Neural progenitor cell (in vitro differentiated cells): ENCODE measurements at regions not wholly inside any gene's neighbourhood (a gene's known extent, or its start where the extent isn't known, plus 50 kb on each side); places are given as distances from the start of the nearest gene placed in this dataset.
A peak's percentile ranks its signal among the peaks of the same experiment; 100 is the strongest.

Experiments used
- DNase-seq: peaks from one replicate; pipeline ENCODE4 v3.0.0-alpha.2; 2016; ENCODE audit warnings: low spot score
- H2AFZ ChIP-seq: fragments of 200-600 bp; sonication (generic); replicated peaks from 2 replicates; pipeline ENCODE4 v1.6.1; 2016; ENCODE audit warnings: antibody characterized with exemption
- H3F3A ChIP-seq: fragments of 200-600 bp; sonication (generic); 2 replicates; pipeline ENCODE4 v1.6.1; 2016; ENCODE audit warnings: antibody characterized with exemption, low read depth
- H3K27ac ChIP-seq: fragments of 200-600 bp; sonication (generic); 2 replicates; pipeline ENCODE4 v1.5.1; 2016; ENCODE audit warnings: mild to moderate bottlenecking
- H3K27me3 ChIP-seq: fragments of 200-600 bp; sonication (generic); 2 replicates; pipeline ENCODE4 v1.6.1; 2016; ENCODE audit warnings: mild to moderate bottlenecking, moderate library complexity
- H3K36me3 ChIP-seq: fragments of 200-600 bp; sonication (generic); 2 replicates; pipeline ENCODE4 v1.5.1; 2016
- H3K4me1 ChIP-seq: fragments of 200-600 bp; sonication (generic); 2 replicates; pipeline ENCODE4 v1.6.1; 2016; ENCODE audit warnings: mixed run types
- H3K4me2 ChIP-seq: fragments of 200-600 bp; sonication (generic); 2 replicates; pipeline ENCODE4 v1.6.1; 2016
- H3K4me3 ChIP-seq: fragments of 200-600 bp; sonication (generic); 2 replicates; pipeline ENCODE4 v1.5.1; 2016
- H3K79me2 ChIP-seq: fragments of 200-600 bp; sonication (generic); 2 replicates; pipeline ENCODE4 v1.6.1; 2016; ENCODE audit warnings: low read depth
- H3K9ac ChIP-seq: fragments of 200-600 bp; sonication (generic); 2 replicates; pipeline ENCODE4 v1.6.1; 2016
- H3K9me3 ChIP-seq: fragments of 200-600 bp; sonication (generic); 2 replicates; pipeline ENCODE4 v1.5.1; 2016; ENCODE audit warnings: low read depth
- H4K20me1 ChIP-seq: fragments of 200-600 bp; sonication (generic); 2 replicates; pipeline ENCODE4 v1.6.1; 2016; ENCODE audit warnings: low read depth
- H3K27ac Mint-ChIP-seq: 3 replicates; pipeline ENCODE4 v1.8.0; 2021; ENCODE audit warnings: mixed read lengths
- H3K27me3 Mint-ChIP-seq: 2 replicates; pipeline ENCODE4 v1.8.0; 2022; ENCODE audit warnings: low read depth, mild to moderate bottlenecking, inconsistent platforms, moderate library complexity, mixed read lengths; ENCODE audit not compliant: insufficient read depth
- H3K36me3 Mint-ChIP-seq: 3 replicates; pipeline ENCODE4 v1.8.0; 2021; ENCODE audit warnings: mixed read lengths
- H3K4me1 Mint-ChIP-seq: 3 replicates; pipeline ENCODE4 v1.8.0; 2021; ENCODE audit warnings: mixed read lengths
- H3K4me3 Mint-ChIP-seq: 3 replicates; pipeline ENCODE4 v1.8.0; 2021; ENCODE audit warnings: mild to moderate bottlenecking, moderate library complexity, mixed read lengths
- H3K9me3 Mint-ChIP-seq: 3 replicates; pipeline ENCODE4 v1.8.0; 2020; ENCODE audit warnings: mixed read lengths
- EZH2 ChIP-seq: fragments of 200-600 bp; sonication (generic); IDR thresholded peaks from 2 replicates; pipeline ENCODE4 v1.6.1; 2017; ENCODE audit warnings: antibody characterized with exemption, mild to moderate bottlenecking, moderate library complexity
- EZH2phosphoT487 ChIP-seq: fragments of 200-600 bp; sonication (generic); IDR thresholded peaks from 2 replicates; pipeline ENCODE4 v1.6.1; 2017; ENCODE audit warnings: antibody characterized with exemption
- TF ChIP-seq, protein P1 (sequence below): fragments of 200-600 bp; sonication (generic); IDR thresholded peaks from 2 replicates; pipeline ENCODE4 v1.5.1; 2017; ENCODE audit warnings: antibody characterized with exemption, mild to moderate bottlenecking

DNA sequence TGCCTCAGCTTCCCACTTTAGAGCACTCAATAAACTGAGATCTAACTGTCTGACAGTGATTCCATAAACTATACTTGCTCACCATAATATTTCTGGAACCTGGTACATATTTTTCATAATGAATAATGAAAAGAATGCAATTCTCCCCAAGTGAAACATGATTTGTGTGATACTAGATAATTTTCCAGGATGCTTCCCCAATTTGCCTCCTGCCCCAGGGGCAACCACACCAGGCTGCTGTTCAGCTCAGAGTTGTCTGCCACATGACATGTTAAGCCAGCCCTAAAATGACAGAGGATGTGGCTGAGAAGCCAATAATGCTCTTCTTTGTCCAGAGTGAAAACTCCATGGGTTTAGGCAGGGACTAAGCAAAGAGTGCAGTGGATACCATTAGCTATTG is 62.9 kb upstream of the SEZ6L start:
- no peaks in the 10 kb centered on the region for H3K9me3 ChIP-seq
- no peaks in the 10 kb centered on the region for H4K20me1 ChIP-seq
- Mint-ChIP-seq H3K4me3 (no peak overlapping the region), H3K4me1 (no peaks in the 10 kb centered on the region), H3K27ac (no peak overlapping the region), H3K36me3 (no peaks in the 10 kb centered on the region), H3K9me3 (peaks cover 9% of the 10 kb centered on the region), H3K27me3 (peaks cover 7% of the 10 kb centered on the region)
- H3K27me3 ChIP-seq, result peaks cover 30% of the 10 kb centered on the region
- no peak for DNase-seq
- no peaks in the 10 kb centered on the region for H3K36me3 ChIP-seq
- H3K79me2 ChIP-seq, result no peaks in the 10 kb centered on the region
- no peak overlapping the region for H3K4me2 ChIP-seq
- no peak overlapping the region for H3K9ac ChIP-seq
- H3K4me1 ChIP-seq, result no peaks in the 10 kb centered on the region
- no peak overlapping the region for H3K27ac ChIP-seq
- TF ChIP-seq EZH2phosphoT487, result no peak
- TF ChIP-seq EZH2, result no peak
- TF ChIP-seq, protein P1, sequence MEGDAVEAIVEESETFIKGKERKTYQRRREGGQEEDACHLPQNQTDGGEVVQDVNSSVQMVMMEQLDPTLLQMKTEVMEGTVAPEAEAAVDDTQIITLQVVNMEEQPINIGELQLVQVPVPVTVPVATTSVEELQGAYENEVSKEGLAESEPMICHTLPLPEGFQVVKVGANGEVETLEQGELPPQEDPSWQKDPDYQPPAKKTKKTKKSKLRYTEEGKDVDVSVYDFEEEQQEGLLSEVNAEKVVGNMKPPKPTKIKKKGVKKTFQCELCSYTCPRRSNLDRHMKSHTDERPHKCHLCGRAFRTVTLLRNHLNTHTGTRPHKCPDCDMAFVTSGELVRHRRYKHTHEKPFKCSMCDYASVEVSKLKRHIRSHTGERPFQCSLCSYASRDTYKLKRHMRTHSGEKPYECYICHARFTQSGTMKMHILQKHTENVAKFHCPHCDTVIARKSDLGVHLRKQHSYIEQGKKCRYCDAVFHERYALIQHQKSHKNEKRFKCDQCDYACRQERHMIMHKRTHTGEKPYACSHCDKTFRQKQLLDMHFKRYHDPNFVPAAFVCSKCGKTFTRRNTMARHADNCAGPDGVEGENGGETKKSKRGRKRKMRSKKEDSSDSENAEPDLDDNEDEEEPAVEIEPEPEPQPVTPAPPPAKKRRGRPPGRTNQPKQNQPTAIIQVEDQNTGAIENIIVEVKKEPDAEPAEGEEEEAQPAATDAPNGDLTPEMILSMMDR, result no peak
- H3K4me3 ChIP-seq, result no peak overlapping the region
- no peaks in the 10 kb centered on the region for H3F3A ChIP-seq
- no peak overlapping the region for H2AFZ ChIP-seq

DNA sequence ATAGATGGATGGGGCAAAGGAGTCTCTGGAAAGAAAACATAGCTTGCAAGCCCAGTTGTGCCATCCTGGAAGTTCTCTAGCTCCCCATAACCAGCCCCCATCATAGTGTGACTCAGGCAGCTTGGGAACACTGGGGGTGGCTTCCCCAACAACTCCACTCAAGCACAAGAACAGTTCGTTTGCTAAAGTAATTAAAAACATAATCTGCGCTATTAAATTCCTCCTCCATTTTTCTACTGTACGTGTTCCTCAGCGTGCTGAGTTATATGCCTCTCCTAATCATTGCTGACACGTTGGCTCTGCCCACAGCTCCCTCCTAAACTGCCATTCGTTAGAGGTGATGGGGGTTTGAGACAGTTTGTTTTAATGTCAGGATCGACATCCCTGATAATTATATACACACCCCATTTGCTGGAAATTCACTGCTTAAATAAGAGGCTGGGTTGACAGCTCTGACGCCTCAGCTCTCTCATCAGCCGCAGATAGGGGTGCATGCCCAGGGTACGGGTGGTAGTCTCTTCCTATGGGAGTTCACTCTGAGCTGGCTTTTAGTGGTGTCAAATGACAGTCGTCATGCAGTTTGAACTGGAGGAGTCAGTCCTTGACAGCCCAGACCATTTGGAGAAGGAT is 59.5 kb upstream of the SEZ6L start:
- Histone ChIP-seq H3K9me3 (no peaks in the 10 kb centered on the region), H3K36me3 (no peaks in the 10 kb centered on the region), H3K9ac (no peak overlapping the region), H3K4me1 (peaks cover 7% of the 10 kb centered on the region), H3K27ac (no peak overlapping the region), H4K20me1 (no peaks in the 10 kb centered on the region), H3K4me3 (no peak overlapping the region), H3K4me2 (no peak overlapping the region), H3F3A (no peaks in the 10 kb centered on the region), H2AFZ (no peak overlapping the region), H3K27me3 (peaks cover 24% of the 10 kb centered on the region), H3K79me2 (no peaks in the 10 kb centered on the region)
- Mint-ChIP-seq H3K27ac (no peak overlapping the region), H3K27me3 (peaks cover 7% of the 10 kb centered on the region), H3K4me3 (no peak overlapping the region), H3K36me3 (no peaks in the 10 kb centered on the region), H3K4me1 (no peaks in the 10 kb centered on the region), H3K9me3 (peaks cover 9% of the 10 kb centered on the region)
- no peak for DNase-seq
- no peak for TF ChIP-seq EZH2phosphoT487
- TF ChIP-seq, protein P1, result no peak

DNA sequence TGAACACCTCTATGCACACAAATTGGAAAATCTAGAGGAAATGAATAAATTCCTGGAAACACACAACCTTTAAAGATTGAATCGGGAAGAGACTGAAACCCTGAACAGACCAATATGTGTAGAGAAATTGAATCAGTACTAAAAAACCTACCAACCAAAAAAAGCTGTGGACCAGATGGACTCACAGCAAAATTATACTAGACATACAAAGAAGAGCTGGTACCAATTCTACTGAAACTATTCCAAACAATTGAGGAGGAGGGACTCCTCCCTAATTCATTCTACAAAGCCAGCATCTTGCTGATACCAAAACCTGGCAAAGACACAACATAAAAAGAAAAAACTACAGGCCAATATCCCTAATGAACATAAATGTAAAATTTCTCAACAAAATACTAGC is 54.4 kb upstream of the SEZ6L start:
- Mint-ChIP-seq H3K27me3 (peaks cover 4% of the 10 kb centered on the region), H3K4me3 (no peak overlapping the region), H3K9me3 (peaks cover 9% of the 10 kb centered on the region), H3K36me3 (no peaks in the 10 kb centered on the region), H3K4me1 (no peaks in the 10 kb centered on the region), H3K27ac (no peak overlapping the region)
- Histone ChIP-seq H3K4me1 (peaks cover 19% of the 10 kb centered on the region), H2AFZ (no peak overlapping the region), H3K36me3 (no peaks in the 10 kb centered on the region), H4K20me1 (no peaks in the 10 kb centered on the region), H3F3A (peaks cover 10% of the 10 kb centered on the region), H3K79me2 (no peaks in the 10 kb centered on the region), H3K9ac (no peak overlapping the region), H3K27me3 (peaks cover 19% of the 10 kb centered on the region), H3K9me3 (no peaks in the 10 kb centered on the region), H3K27ac (no peak overlapping the region), H3K4me3 (no peak overlapping the region), H3K4me2 (peak overlapping the region; percentile 59)
- DNase-seq, result no peak
- TF ChIP-seq EZH2phosphoT487 (no peak), EZH2 (no peak)
- TF ChIP-seq, protein P1, result no peak
